OCI-LY3 (cell line): ENCODE measurements at regions not wholly inside any gene's neighbourhood (a gene's known extent, or its start where the extent isn't known, plus 50 kb on each side); places are given as distances from the start of the nearest gene placed in this dataset.

Experiments used
- H2AFZ ChIP-seq: fragments of 200-600, 300-600 bp; shearing (Covaris generic); 2 replicates; pipeline ENCODE4 v1.6.0; 2014; ENCODE audit warnings: antibody characterized with exemption, low read depth, low read length
- H3K27ac ChIP-seq: fragments of 200-600, 300-600 bp; sonication (generic); 2 replicates; pipeline ENCODE4 v1.5.1; 2014; ENCODE audit warnings: mild to moderate bottlenecking, low read length, moderate library complexity, mixed read lengths
- H3K27me3 ChIP-seq: fragments of 200-600, 300-600 bp; sonication (generic); 2 replicates; pipeline ENCODE4 v1.6.1; 2014; ENCODE audit warnings: low read depth, low read length, mixed read lengths
- H3K36me3 ChIP-seq: fragments of 200-600, 300-600 bp; sonication (generic); replicated peaks from 2 replicates; pipeline ENCODE3; 2014; ENCODE audit warnings: low read depth, low read length, mixed read lengths
- H3K4me1 ChIP-seq: fragments of 300-600, 200-600 bp; sonication (generic); 2 replicates; pipeline ENCODE4 v1.6.1; 2014; ENCODE audit warnings: low read length, mixed read lengths
- H3K4me2 ChIP-seq: fragments of 200-600, 300-600 bp; sonication (generic); 2 replicates; pipeline ENCODE4 v1.6.1; 2014; ENCODE audit warnings: low read length, mixed read lengths
- H3K4me3 ChIP-seq: fragments of 300-600, 200-600 bp; sonication (generic); 2 replicates; pipeline ENCODE4 v1.5.1; 2014; ENCODE audit warnings: antibody characterized with exemption, mild to moderate bottlenecking, low read length, moderate library complexity
- H3K79me2 ChIP-seq: fragments of 300-600, 200-600 bp; shearing (Covaris generic); 2 replicates; pipeline ENCODE4 v1.6.1; 2014; ENCODE audit warnings: mild to moderate bottlenecking, low read length, mixed read lengths
- H3K9ac ChIP-seq: fragments of 300-600, 200-600 bp; shearing (Covaris generic); 2 replicates; pipeline ENCODE4 v1.6.0; 2014; ENCODE audit warnings: mild to moderate bottlenecking, low read length, moderate library complexity
- H3K9me3 ChIP-seq: fragments of 200-600, 300-600 bp; shearing (Covaris generic); 2 replicates; pipeline ENCODE4 v1.6.1; 2014; ENCODE audit warnings: low read length, mixed read lengths; ENCODE audit not compliant: insufficient read depth
- H4K20me1 ChIP-seq: fragments of 200-600, 300-600 bp; sonication (generic); 2 replicates; pipeline ENCODE4 v1.6.1; 2016; ENCODE audit warnings: low read length, mixed read lengths; ENCODE audit not compliant: insufficient read depth
- EZH2phosphoT487 ChIP-seq: fragments of 200-600 bp; shearing (Covaris generic); IDR thresholded peaks from 2 replicates; pipeline ENCODE4 v1.6.1; 2018; ENCODE audit warnings: antibody characterized with exemption, mixed run types, low read depth
- TF ChIP-seq, protein P1 (sequence below): fragments of 200-600, 300-600 bp; sonication (generic); IDR thresholded peaks from 2 replicates; pipeline ENCODE4 v1.5.1; 2014; ENCODE audit warnings: antibody characterized with exemption, low read length, low read depth

DNA sequence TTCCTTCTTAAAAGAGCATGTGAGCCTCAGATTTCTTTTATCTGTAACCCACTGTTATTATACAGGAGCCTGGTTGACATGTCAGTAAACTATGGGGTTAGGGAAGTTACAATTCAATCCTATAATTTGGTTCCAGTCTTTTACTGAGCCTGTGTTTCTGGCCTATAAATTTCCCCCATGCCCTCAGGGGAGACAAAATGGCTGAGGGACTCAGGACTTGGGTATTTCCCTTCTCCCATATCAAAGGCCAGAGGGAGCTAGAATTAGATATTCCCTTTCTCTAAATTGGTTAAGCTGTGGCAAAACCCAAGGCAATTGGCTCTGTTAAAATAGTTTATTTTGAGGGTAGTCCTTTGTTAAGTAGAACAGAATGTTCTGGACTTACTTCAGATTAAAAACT, 823.2 kb downstream of the TLE1 start:
- Histone ChIP-seq H2AFZ (no peak overlapping the region), H3K4me2 (no peak overlapping the region), H3K27me3 (no peaks in the 10 kb centered on the region), H3K9me3 (no peaks in the 10 kb centered on the region), H3K4me3 (no peak overlapping the region), H3K27ac (no peak overlapping the region), H3K9ac (no peak overlapping the region), H4K20me1 (no peaks in the 10 kb centered on the region), H3K36me3 (no peaks in the 10 kb centered on the region), H3K79me2 (no peaks in the 10 kb centered on the region), H3K4me1 (no peaks in the 10 kb centered on the region)
- TF ChIP-seq EZH2phosphoT487, result no peak

DNA sequence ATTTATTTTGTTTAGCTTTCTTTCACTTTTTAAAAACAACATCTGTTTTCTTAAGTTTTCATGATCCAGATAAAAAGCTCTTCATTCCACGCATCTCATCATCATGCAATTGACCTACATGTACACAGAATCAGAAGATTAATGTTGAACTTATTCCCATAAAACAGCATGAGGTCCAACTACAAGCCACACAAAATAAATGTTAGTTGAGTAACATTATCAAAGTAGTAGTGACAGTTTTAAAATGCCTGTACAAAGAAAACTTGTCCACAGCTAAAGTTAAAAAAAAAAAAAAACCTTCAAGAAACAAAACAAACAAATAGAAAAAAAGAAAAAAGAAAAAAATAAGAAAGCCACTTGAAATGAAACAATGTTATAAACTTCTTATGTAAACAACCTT, 846.3 kb downstream of the TLE1 start:
- Histone ChIP-seq H2AFZ (no peak overlapping the region), H3K4me3 (no peak overlapping the region), H3K27ac (no peak overlapping the region), H3K36me3 (no peaks in the 10 kb centered on the region), H3K9me3 (no peaks in the 10 kb centered on the region), H4K20me1 (no peaks in the 10 kb centered on the region), H3K27me3 (no peaks in the 10 kb centered on the region), H3K4me2 (no peak overlapping the region), H3K4me1 (no peaks in the 10 kb centered on the region), H3K9ac (no peak overlapping the region), H3K79me2 (no peaks in the 10 kb centered on the region)
- TF ChIP-seq, protein P1, sequence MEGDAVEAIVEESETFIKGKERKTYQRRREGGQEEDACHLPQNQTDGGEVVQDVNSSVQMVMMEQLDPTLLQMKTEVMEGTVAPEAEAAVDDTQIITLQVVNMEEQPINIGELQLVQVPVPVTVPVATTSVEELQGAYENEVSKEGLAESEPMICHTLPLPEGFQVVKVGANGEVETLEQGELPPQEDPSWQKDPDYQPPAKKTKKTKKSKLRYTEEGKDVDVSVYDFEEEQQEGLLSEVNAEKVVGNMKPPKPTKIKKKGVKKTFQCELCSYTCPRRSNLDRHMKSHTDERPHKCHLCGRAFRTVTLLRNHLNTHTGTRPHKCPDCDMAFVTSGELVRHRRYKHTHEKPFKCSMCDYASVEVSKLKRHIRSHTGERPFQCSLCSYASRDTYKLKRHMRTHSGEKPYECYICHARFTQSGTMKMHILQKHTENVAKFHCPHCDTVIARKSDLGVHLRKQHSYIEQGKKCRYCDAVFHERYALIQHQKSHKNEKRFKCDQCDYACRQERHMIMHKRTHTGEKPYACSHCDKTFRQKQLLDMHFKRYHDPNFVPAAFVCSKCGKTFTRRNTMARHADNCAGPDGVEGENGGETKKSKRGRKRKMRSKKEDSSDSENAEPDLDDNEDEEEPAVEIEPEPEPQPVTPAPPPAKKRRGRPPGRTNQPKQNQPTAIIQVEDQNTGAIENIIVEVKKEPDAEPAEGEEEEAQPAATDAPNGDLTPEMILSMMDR, result no peak
- TF ChIP-seq EZH2phosphoT487, result no peak

DNA sequence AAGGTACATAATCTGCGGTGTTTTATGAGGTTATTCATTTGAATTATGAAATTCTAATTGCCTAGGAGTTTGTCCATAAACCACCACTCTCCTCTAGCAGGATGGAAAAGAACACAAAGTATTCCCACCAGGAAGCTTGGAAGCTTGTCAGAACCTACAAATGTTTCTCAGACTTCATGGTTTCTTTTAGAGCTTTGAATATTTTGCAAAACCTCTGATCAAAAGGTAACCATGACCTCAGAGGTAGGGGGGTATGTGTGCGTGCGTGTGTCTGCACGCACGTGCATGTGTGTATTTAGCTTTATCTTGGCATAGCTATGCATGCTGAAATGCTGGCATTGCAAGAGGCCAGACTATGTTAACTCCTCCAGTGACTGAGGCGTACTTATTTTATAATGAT, 847.0 kb downstream of the TLE1 start:
- Histone ChIP-seq H3K79me2 (no peaks in the 10 kb centered on the region), H3K27ac (no peak overlapping the region), H2AFZ (no peak overlapping the region), H3K4me3 (no peak overlapping the region), H3K36me3 (no peaks in the 10 kb centered on the region), H4K20me1 (no peaks in the 10 kb centered on the region), H3K4me1 (no peaks in the 10 kb centered on the region), H3K4me2 (no peak overlapping the region), H3K9ac (no peak overlapping the region), H3K9me3 (no peaks in the 10 kb centered on the region), H3K27me3 (no peaks in the 10 kb centered on the region)
- TF ChIP-seq, protein P1, result no peak
- TF ChIP-seq EZH2phosphoT487, result no peak

DNA sequence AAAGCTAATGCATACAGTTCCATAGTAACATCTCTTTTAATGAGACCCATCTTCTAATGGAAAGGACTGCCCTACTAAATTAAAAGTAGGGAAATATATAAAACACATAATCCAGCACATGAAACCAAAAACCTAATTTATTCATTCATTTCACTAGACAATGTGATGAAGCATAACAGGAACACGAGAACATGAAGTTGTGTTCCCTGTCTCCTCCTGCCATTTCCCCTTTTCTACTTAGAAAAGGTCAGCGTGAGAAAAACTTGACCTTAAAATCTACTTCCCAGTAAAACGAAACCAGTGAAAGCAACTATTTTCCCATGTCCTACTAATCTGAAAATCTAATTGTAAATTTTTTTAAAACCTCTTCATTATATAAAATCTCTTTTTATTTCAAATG, 847.5 kb downstream of the TLE1 start:
- no peak overlapping the region for H3K4me3 ChIP-seq
- no peak overlapping the region for H3K9ac ChIP-seq
- H3K4me1 ChIP-seq, result no peaks in the 10 kb centered on the region
- H3K9me3 ChIP-seq, result no peaks in the 10 kb centered on the region
- TF ChIP-seq EZH2phosphoT487, result no peak
- TF ChIP-seq, protein P1, result no peak
- H2AFZ ChIP-seq, result no peak overlapping the region
- H3K27me3 ChIP-seq, result no peaks in the 10 kb centered on the region
- H3K27ac ChIP-seq, result no peak overlapping the region
- no peaks in the 10 kb centered on the region for H3K36me3 ChIP-seq
- no peaks in the 10 kb centered on the region for H3K79me2 ChIP-seq
- no peak overlapping the region for H3K4me2 ChIP-seq
- no peaks in the 10 kb centered on the region for H4K20me1 ChIP-seq
